Endothelial cell of umbilical vein (primary cell): ENCODE measurements at regions not wholly inside any gene's neighbourhood (a gene's known extent, or its start where the extent isn't known, plus 50 kb on each side); places are given as distances from the start of the nearest gene placed in this dataset.

Source experiments
- POLR2AphosphoS5 ChIP-seq: IDR thresholded peaks from 2 replicates; pipeline ENCODE4 v1.6.1; 2012; ENCODE audit warnings: low read depth, mild to moderate bottlenecking, control low read depth, low read length, moderate library complexity; ENCODE audit not compliant: insufficient read depth
- TF ChIP-seq, protein P1 (sequence below), 2 donors: IDR thresholded peaks; 1 replicate in 1 of 2; 2 replicates in 1 of 2; pipeline ENCODE4 v1.5.1; 2011; ENCODE audit warnings: low read length in 2 of 2, mild to moderate bottlenecking in 2 of 2, moderate library complexity in 2 of 2, control low read depth in 1 of 2, inconsistent platforms in 1 of 2, low read depth in 1 of 2; ENCODE audit not compliant: insufficient read depth in 1 of 2; ENCODE audit errors: extremely low read depth in 1 of 2

DNA sequence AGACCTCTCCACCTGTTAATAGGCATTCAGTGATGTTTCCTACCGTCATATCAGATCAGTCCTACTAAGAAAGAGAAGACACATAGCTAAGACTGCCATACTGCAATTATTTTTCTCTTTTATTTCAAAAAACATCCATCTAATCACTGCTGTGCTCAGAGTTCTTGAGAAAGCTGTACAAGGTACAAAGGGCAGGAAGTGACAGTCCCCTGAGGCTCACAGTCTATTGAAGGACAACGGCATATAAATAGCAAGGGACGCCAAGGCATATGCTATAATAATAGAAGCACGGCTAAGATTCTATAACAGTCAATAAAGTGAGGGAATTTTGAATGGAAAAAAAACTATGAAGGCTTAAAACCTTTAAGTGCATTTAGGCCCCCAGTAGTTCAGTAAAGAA is 415.3 kb upstream of the NRP1 start:
- TF ChIP-seq, protein P1, sequence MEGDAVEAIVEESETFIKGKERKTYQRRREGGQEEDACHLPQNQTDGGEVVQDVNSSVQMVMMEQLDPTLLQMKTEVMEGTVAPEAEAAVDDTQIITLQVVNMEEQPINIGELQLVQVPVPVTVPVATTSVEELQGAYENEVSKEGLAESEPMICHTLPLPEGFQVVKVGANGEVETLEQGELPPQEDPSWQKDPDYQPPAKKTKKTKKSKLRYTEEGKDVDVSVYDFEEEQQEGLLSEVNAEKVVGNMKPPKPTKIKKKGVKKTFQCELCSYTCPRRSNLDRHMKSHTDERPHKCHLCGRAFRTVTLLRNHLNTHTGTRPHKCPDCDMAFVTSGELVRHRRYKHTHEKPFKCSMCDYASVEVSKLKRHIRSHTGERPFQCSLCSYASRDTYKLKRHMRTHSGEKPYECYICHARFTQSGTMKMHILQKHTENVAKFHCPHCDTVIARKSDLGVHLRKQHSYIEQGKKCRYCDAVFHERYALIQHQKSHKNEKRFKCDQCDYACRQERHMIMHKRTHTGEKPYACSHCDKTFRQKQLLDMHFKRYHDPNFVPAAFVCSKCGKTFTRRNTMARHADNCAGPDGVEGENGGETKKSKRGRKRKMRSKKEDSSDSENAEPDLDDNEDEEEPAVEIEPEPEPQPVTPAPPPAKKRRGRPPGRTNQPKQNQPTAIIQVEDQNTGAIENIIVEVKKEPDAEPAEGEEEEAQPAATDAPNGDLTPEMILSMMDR (IDR thresholded peaks at IDR 0.05; ENCODE audit: extremely low read depth in 1 of 2, insufficient read depth in 1 of 2, low read depth in 1 of 2, low read length in 2 of 2): no peak
- no peak for TF ChIP-seq POLR2AphosphoS5
